Stimulated activated CD4-positive, alpha-beta T cell treated with anti-CD3 and anti-CD28 coated beads, Interleukin-2, amount 100 ng/mL, for 24 hours (primary cell): ENCODE measurements at regions not wholly inside any gene's neighbourhood (a gene's known extent, or its start where the extent isn't known, plus 50 kb on each side); places are given as distances from the start of the nearest gene placed in this dataset.
"Not testable (repeated sequence)": the region's sequence is repeated elsewhere in the genome, so short reads cannot be mapped to it uniquely, and the experiment has no call there.

Experiments
- DNase-seq, 2 donors: peaks; one replicate each; pipeline ENCODE4 v3.0.0-alpha.2; 2020

DNA sequence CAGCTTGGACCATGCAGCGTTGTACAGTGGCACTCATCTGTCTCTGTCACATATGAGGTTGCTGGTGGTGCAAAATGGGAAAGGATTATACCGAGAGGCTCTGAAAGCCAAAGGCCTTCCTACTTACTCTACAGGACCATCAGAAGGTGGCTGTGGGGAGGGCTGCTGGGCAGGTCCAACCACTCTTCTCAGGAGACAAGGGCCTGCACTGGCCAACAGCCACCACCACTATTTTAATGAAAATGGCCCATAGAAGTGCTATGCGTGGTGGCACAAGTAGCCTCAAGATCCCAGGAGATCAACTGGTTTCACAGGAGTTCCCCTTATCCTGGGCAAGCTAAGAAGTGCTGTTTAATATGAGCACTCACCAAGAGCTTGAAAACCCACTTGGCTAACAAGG, 52.3 kb downstream of the MRPL57 start:
- no peak for DNase-seq

DNA sequence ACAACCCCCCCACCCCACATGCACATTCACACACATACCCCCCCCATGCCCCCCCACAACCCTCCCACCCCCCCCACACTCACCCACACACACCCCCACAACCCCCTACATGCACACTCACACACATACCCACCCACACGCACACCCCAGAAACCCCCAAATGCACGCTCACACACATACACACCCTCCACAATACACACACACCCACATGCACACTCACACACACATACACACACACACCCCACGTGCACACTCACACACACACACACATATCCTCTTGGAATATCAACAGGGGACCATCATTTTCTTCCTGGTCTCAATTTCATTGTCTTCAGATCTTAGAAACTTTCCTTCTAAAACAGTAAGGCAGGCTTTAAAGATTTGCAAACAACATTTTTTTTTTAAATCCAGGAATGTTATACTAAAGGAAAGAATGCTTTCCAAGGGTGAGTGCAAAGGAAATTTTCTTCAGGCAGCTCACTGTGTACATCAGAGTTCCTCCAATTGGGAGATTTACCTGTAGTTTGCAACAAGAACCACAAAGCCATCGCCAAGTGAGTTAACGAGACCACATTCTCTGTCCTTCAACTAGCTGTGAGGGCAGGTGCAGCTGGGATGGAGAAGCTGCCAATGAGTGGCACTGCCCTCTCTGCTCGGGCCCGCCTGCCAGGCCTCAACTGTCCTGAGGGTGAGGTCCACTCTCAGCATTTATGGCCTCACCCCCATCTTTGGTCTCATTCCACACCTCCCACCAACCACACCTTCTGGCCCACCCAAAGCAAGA, 53.0 kb downstream of the MRPL57 start:
- no peak for DNase-seq

DNA sequence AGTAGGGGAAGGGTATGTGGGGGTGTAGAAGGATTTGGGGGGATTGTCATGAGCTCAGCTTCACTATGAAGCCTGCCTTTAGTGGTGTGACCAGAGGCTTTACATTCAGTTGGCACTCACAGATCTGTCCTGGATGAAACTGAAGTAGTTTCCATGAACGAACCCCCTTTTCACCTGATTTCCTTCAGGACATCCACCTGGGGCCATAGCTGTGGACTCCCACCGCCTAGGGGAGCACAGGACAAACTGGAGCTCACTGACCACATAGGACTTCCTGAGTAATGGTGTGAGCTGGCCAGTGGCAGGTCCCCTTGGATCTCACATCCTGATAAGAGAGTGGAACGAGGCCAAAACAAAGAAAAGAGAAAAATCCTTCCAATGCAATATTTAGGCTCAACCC, 54.1 kb downstream of the MRPL57 start:
- no peak for DNase-seq

DNA sequence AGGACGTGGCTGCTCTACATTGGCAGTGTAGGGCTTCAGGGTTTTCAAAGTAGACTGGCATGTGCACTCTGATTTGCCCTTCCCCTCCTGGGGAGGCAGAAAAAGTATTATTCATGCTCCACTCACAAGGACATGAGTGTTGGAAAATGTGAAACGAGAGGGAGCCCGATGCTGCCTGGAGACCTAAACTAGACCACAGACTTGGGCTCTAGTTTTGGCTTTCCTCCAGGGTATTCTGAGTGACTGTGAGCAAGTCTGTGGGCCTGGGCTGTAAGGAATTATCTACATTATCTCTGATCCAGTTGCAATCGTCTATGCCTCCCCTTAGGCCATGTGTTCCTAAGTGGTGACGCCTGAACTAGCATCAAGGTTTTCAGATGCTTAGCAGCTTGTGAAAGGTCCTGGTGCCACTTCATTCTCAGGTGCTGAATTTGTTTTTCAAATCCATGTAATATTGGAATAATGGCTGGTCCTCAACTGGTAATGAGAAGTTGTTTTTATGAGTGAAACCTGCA, 55.0 kb downstream of the MRPL57 start:
- no peak for DNase-seq

DNA sequence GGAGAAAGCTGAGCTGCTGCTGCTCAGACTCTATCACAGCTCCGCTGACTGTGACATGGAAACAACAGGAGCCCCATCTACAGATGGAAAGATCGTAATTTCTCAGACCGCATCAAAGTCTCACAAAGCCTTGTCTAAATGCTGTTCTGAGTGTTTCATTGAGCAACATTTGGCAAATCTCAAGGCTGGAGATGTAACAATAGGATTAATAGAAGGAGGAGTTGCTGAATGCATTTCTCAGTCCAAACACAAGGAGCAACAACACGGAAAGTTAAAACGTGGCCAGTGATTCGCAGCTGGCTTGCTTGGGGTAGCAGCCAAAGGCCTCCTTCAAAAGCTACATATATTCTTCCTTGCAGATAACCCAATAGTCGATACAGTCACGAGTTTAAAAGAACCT, 55.7 kb downstream of the MRPL57 start:
- DNase-seq = no peak

DNA sequence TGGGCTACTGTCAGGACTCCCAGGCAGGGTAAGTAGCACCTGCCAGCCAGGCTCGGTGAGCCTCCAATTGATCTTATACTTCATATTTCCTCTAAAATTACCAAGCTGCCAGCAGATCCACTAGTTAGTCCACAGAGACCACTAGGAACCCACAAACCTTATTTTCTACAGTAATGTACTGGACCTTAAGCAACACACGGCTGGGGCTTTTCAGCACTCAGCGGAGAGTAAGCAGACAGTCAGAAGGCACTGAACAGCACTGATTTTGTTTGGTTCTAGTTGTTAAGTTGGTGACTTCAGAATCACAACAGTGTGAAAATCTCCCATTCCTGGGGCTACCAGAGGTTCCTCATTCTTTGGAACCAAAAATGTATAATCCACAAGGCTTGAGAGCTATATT, 56.1 kb downstream of the MRPL57 start:
- DNase-seq = no peak

DNA sequence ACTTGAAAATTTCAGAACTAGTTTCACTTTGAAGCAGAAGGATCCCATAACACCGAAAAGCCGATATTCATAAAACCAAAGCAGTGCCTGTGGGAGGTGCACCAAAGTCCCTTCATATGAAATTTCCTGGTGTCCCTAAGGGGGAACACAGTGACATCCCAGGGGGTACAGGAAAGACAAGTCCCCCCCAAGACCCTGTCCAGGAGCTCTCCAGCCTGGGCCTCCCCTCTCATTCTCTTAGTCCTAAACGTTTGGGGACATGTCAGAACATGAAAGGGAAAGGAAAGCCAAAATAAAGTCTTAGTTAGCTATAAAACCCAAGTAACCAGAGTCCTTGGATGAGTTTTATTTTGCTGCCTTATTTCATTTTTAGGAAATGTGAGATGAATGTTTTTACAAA, 56.6 kb downstream of the MRPL57 start:
- no peak for DNase-seq

DNA sequence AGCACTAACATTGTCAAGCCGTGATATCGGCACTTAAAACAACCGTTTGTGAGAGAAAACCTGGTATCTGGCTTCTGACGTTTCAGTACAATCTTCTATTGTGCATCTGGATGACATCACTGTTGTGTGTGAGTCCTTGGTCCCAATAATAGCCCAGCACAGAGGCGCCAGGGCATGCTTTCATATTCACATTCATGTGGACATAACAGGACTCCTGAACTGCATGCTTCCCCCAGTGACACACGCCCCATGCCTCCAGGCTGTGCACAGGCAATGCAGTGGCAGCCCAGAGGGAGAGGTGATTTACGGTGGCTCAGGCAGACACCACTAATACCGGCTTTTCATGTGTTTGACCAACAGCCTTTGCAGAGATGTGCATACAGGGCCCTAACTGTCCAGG, 58.1 kb downstream of the MRPL57 start:
- no peak for DNase-seq

DNA sequence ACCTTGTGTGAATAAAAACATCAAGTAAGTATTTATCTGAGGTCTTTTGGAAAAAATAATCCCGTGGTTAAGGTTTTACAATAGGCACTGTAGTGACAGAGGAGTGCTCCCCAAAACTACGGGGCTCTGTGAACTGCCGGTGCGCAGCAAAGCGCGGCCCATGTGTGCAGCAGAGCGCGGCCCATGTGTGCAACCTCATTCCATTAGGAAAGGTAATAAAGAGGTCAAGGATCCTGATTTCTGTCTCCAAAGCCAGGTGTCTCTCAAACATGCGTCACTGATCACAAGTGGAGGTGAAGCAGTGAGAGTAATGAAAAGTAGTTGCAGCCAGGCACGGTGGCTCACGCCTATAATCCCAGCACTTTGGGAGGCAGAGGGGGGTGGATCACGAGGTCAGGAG, 58.7 kb downstream of the MRPL57 start:
- DNase-seq = no peak

DNA sequence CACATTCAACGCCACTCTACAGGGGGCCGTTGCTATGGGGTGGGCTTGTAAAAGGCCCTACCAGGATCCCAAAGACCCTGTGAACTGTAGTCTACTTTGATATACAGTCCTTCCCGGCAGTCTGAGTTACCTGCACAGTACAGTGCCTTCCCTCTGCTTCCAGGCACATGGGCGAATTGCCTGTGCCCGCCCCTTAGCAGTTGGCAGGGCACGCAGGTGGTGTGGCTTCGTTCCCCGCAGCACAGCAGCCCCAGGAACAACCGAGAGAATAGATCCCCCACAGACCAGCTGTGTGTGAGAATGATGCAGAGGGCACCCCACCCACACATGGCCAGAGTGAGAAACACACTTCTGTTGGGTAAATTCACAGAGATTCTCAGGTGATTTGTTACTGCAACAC, 60.6 kb downstream of the MRPL57 start:
- no peak for DNase-seq

DNA sequence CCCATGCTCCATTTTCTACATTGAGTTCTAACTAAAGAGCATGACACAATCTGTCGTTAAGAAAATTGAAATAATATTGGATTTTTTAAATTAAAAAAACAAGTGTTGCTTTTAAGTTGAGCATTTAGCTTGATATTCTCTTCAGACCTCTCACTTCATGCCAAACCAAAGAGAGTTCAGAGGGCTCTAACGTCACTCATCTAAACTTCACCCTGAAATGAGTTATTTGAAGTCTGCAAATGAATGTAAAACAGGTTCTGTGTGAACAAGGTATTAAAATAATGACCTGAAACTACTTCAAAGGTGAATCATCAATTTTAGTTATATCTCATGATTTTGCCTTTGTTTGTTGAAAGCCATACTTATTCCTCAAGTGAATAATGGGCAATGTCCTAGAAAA, 61.8 kb downstream of the MRPL57 start:
- no peak for DNase-seq

DNA sequence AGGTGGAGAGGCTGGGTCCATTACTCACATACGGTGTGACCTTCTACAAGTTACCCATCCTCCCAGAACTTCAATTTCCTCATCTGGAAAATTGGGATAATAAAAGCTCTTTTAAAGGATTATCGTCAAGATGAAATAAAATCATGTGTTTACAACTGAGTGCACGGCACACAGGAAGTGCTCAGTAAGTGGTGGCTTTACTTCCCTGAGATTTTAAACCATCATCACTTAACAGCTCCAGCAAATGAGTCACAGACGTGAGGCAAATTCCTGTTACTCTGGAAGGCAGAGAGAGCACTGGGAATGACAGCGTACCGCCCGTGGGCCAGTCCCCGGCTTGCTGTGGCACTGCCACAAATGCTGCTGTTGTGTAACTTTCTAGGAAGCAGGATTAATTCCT, 64.1 kb downstream of the MRPL57 start:
- DNase-seq = no peak

DNA sequence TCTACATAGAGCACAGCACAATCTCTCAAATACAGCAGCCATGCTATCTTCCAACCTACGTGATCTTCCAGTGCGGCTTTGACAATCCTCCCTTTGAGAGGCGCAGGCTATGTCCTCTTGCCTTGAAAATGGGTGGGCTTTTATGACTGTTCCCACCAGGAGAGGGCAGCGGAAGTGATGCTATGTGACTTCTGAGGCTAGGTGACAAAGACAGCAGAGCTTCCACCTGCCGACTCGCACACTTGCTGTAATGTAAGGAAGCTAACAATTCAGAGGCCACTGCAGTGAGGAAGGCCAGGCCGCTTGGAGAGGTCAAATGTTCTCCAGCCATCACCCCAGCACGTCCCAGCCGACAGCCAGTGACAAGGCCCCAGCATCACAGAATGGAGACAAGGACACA, 65.8 kb downstream of the MRPL57 start:
- no peak for DNase-seq

DNA sequence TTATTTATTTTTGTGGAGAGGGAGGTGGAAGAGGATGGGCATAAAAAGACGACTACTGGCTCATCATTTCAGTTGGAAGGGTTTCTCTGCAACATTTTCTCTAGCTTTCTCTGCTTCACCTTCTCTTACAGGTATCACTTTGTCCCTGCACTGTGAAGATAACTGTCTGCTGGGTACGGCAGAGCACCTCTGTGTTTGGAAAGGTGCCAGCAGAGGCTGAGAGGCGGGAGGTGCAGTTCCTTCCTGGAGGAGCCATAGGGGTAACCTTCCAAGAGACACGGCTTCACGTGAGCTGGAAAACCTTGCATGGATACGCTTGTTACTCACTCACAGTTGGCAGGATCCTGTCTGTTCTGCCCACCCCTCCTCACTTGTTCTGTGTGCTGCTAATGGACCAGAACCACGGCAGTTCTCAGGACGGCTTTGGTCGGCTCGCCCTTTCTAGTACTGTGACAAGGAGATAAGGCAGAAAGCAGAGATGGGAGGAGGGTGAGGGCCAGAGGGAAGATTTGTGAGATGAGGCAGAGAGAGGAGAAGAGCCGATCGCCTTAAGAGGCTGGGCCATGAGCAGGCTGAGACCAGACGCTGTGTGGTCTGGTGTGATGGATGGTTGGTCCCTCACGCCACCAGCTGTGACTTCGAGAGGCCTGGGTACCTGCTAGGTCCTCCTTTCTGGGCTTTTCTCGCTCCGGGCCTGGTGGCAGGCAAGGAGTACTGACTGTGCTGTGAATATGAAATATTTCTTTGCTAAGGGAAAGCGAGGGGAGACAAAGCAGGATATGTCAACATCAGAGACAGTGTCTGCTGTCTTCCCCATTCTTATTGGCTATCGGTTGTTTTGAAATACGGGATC, 66.8 kb downstream of the MRPL57 start:
- DNase-seq = no peak

DNA sequence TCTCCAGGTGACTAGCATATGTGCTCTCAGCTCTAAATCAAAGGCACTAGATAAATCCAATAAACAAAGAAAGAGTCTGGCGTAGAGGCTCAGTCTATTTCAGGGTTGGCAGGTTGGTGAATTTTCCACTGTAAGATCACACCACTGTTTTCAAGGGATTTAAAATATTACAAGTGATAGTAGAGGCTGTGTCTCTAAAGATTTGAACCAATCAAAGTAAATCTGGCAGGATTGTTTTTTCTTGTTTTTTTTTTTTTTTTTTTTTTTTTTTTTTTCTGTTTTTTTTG, 67.4 kb downstream of the MRPL57 start:
- DNase-seq = not testable (repeated sequence)

DNA sequence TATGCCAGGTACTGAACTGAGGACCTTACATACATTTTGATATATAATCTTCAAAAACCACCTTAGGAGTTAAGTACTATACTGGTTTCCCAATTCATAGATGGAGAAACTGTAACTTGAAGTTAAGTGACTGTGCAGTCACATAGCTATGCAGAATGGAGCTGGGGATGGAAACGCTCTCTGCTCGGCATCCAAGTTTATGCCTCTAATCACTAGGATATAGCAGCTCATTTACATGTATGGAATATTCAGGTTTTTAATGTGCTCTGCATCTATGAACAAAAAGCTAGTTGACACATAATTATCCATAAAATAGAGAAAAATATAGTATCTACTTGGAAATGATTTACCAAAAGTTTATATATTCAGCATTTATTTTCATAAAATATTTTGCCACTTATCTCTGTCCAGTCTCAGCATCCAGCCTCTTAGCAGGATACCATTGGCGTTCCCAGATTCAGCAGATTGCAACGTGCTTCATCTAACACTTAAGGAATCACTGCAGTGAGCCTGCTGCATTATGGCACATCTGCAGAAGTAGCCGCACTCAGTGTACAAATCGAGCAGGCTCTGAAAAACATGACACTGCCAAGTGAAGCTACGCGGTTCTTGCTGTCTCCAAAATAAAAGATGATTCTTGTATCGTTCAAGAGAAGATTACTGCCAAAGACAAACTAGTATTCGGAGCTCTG, 70.4 kb downstream of the MRPL57 start:
- DNase-seq = no peak

DNA sequence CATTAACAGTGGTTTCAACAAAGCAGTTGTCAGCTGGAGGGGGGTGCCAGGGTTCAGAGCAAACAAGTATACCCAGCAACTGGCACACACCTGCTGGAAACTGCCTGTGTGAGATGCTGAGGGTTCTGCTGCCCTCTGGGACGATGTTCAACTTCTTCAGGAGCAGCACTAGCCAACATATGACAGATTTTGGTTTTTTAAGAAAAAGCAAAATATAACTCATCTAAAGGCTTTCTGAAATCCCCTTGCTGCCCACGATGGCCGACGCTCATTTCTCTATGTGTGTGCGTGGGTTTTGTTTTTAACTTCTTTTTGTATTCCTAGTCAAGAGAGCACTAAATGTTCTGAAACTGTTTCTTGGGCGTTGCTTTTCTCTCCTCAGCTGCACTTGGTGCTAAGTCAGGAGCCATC, 79.9 kb downstream of the MRPL57 start:
- no peak for DNase-seq

DNA sequence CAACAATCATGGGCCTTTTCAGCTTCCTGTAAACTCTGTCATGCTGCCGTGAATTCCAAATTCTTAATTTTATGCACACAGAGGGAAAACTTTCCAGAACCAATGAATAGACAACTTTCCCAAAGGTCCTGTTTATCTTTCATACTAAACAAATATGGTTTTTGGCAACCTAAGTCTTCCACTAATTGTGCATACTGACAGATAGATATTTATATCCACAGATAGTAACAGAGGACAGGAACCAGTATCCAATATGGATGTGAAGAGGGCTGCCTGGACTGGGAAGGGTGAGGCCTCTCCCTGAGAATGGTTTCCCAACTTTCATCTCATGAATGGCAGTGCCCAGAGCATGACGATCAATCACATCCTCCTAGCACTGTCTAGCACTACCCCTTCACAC, 80.4 kb downstream of the MRPL57 start:
- no peak for DNase-seq

DNA sequence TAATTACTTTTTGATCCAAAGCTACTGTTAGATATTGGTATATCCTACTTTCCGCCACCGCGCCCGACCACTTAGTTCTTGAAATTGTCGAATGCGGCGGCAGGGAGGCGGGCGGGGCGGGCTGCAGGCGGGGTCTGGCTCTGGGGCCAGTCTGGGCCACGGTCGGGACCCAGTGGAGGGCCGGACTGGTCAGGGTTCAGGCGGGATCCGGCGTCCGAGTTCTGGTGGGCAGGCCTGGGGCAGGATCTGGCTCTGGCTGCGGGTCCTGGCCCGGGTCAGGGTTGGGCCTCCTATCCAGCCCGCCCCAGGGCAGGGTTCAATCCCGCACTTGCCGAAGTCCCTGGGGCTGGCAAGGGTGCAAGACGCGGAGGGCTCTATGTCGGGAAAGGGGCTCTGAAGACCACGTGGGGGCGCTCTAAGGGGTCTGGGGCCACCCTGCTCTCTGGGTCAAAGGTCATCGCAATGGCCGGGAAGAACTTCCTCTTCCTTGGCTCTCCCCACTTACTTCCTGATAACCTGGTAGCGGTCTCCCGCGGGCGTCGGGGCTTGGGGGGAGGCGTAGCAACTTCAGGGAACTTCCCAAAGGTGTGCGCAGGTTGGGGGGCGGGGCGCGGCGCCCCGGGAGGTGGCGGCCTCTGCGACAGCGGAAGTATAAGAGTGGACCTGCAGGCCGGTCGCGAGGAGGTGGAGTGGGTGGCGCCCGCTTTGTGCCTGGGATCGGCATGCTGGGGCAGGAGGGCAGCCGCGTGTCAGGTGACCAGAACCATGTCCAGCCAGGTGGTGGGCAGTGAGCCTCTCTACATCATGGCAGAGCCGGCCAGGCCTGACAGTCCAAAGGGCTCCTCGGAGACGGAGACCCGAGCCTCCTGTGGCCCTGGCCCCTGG, 83.4 kb downstream of the MRPL57 start:
- no peak for DNase-seq

DNA sequence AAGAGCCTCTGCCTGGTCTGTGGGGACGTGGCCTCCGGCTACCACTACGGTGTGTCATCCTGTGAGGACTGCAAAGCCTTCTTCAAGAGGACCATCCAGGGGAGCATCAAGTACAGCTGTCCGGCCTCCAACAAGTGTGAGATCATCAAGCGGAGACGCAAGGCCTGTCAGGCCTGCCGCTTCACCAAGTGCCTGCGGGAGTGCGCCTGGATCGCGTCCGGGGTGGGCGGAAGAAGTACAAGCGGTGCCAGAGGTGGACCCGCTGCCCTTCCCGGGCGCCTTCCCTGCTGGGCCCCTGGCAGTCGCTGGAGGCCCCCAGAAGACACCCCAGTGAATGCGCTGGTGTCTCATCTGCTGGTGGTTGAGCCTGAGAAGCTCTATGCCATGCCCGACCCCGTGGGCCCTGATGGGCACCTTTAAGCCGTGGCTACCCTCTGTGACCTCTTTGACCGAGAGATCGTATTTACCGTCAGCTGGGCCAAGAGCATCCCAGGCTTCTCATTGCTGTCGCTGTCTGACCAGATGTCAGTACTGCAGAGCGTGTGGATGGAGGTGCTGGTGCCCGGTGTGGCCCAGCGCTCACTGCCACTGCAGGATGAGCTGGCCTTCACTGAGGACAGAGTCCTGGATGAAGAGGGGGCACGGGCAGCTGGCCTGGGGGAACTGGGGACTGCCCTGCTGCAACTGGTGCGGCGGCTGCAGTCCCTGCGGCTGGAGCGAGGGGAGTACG, 84.3 kb downstream of the MRPL57 start:
- not testable (repeated sequence) for DNase-seq

DNA sequence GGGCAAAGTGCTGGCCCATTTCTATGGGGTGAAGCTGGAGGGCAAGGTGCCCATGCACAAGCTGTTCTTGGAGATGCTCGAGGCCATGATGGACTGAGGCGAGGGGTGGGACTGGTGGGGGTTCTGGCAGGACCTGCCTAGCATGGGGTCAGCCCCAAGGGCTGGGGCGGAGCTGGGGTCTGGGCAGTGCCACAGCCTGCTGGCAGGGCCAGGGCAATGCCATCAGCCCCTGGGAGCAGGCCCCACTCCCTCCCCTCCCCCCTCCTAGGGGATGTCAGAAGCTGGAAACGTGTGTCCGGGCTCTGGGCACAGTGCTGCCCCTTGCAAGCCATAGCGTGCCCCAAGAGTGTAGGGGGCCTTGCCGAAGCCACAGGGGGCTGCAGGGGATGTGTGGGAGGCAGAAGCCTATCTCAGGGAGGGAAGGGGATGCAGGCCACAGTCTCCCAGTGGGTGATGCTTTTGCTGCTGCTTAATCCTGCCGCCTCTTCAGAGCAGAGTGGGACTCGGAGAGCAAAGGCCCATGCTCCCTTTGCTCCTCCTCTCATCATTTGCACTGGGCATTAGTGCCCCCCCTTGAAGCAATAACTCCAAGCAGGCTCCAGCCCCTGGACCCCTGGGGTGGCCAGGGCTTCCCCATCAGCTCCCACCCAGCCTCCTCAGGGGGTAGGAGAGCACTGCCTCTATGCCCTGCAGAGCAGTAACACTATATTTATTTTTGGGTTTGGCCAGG, 85.2 kb downstream of the MRPL57 start:
- DNase-seq = not testable (repeated sequence)
